Ishikawa (cell line): ENCODE measurements at regions not wholly inside any gene's neighbourhood (a gene's known extent, or its start where the extent isn't known, plus 50 kb on each side); places are given as distances from the start of the nearest gene placed in this dataset.
A peak's percentile ranks its signal among the peaks of the same experiment; 100 is the strongest.

Source experiments
- CEBPB ChIP-seq: IDR thresholded peaks from 2 replicates; pipeline ENCODE4 v1.6.1; 2012
- CREB1 ChIP-seq: IDR thresholded peaks from 2 replicates; pipeline ENCODE4 v1.6.1; 2012; ENCODE audit warnings: low read depth
- EGR1 ChIP-seq: IDR thresholded peaks from 2 replicates; pipeline ENCODE4 v1.6.1; 2012
- EP300 ChIP-seq: IDR thresholded peaks from 2 replicates; pipeline ENCODE4 v1.6.1; 2012; ENCODE audit warnings: borderline replicate concordance
- FOXM1 ChIP-seq: IDR thresholded peaks from 2 replicates; pipeline ENCODE4 v1.6.1; 2012; ENCODE audit warnings: low read depth, borderline replicate concordance
- MAX ChIP-seq: IDR thresholded peaks from 2 replicates; pipeline ENCODE4 v1.6.1; 2012
- NFIC ChIP-seq: IDR thresholded peaks from 2 replicates; pipeline ENCODE4 v1.6.1; 2012
- RAD21 ChIP-seq: IDR thresholded peaks from 2 replicates; pipeline ENCODE4 v1.6.1; 2012; ENCODE audit warnings: low read depth
- REST ChIP-seq: IDR thresholded peaks from 2 replicates; pipeline ENCODE4 v1.6.1; 2012; ENCODE audit warnings: low read depth, mild to moderate bottlenecking
- TAF1 ChIP-seq: IDR thresholded peaks from 2 replicates; pipeline ENCODE4 v1.6.1; 2012; ENCODE audit warnings: low read depth, mild to moderate bottlenecking
- TCF12 ChIP-seq: IDR thresholded peaks from 2 replicates; pipeline ENCODE4 v1.6.1; 2012; ENCODE audit warnings: low read depth
- TEAD4 ChIP-seq: IDR thresholded peaks from 2 replicates; pipeline ENCODE4 v1.6.1; 2012
- USF1 ChIP-seq: IDR thresholded peaks from 2 replicates; pipeline ENCODE4 v1.6.1; 2012
- YY1 ChIP-seq: IDR thresholded peaks from 2 replicates; pipeline ENCODE4 v1.6.1; 2012; ENCODE audit warnings: low read depth
- ZBTB7A ChIP-seq: IDR thresholded peaks from 2 replicates; pipeline ENCODE4 v1.6.1; 2012; ENCODE audit warnings: low read depth

GRCh38 chr16:73724503-73724902, 572.1 kb upstream of the PSMD7 start:
- TF ChIP-seq EGR1: no peak
- no peak for TF ChIP-seq TCF12
- TF ChIP-seq CEBPB: no peak
- no peak for TF ChIP-seq MAX
- no peak for TF ChIP-seq CREB1
- no peak for TF ChIP-seq TEAD4
- no peak for TF ChIP-seq REST
- TF ChIP-seq RAD21: no peak
- no peak for TF ChIP-seq NFIC

- TF ChIP-seq CEBPB (no peak), TAF1 (no peak), EGR1 (no peak), CREB1 (no peak), FOXM1 (no peak), ZBTB7A (no peak), TEAD4 (no peak), EP300 (no peak), NFIC (no peak), TCF12 (no peak), REST (no peak), YY1 (no peak), RAD21 (no peak), MAX (no peak), USF1 (no peak)
Observed at GRCh38 chr16:73717266-73717974, 579.2 kb upstream of the PSMD7 start.

GRCh38 chr16:73714976-73715375, 581.6 kb upstream of the PSMD7 start:
- TF ChIP-seq FOXM1 (no peak), EGR1 (no peak)

GRCh38 chr16:73713778-73714495, 582.7 kb upstream of the PSMD7 start:
- peak; percentile 28; the same call in 1 of the 2 replicates for TF ChIP-seq RAD21
- no peak for TF ChIP-seq EP300

GRCh38 chr16:73713251-73713650, 583.4 kb upstream of the PSMD7 start:
- TF ChIP-seq REST: no peak
- no peak for TF ChIP-seq MAX
- no peak for TF ChIP-seq NFIC
- no peak for TF ChIP-seq FOXM1
- no peak for TF ChIP-seq EP300
- TF ChIP-seq TCF12: no peak
